Kidney epithelial cell (primary cell): ENCODE measurements at regions not wholly inside any gene's neighbourhood (a gene's known extent, or its start where the extent isn't known, plus 50 kb on each side); places are given as distances from the start of the nearest gene placed in this dataset.

Experiments used
- DNase-seq: peaks from one replicate; pipeline ENCODE4 v3.0.0-alpha.2; 2010; ENCODE audit warnings: low read depth
- H3K27me3 ChIP-seq: 2 replicates; pipeline ENCODE4 v1.6.0; 2011; ENCODE audit warnings: low read length; ENCODE audit not compliant: control insufficient read depth, insufficient read depth
- H3K36me3 ChIP-seq: 2 replicates; pipeline ENCODE4 v1.5.1; 2011; ENCODE audit warnings: low read length; ENCODE audit not compliant: control insufficient read depth, insufficient read depth
- H3K4me3 ChIP-seq: 2 replicates; pipeline ENCODE4 v1.5.1; 2011; ENCODE audit warnings: low read depth, mild to moderate bottlenecking, control low read depth, low read length
- TF ChIP-seq, protein P1 (sequence below): IDR thresholded peaks from 2 replicates; pipeline ENCODE4 v1.5.1; 2011; ENCODE audit warnings: mild to moderate bottlenecking, moderate library complexity, low read length, control low read depth, inconsistent platforms; ENCODE audit not compliant: insufficient read depth, poor library complexity, severe bottlenecking

DNA sequence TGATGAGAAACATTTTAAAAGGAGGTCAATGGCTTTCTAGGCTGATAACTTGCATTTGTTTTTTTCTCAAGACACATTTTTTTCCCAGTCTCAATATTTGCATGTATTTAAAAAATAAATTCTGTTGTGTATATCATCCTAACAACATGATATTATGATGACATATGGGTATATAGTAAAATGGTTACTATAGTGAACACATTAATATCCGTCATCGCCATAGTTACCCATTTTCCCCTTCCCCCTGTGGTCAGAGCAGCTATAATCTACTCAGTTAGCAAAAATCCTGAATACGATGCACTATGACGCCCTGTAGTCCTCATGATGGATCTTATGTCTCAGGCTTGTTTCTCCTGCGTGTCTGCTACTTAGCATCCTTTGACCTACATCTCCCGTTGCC is 60.9 kb upstream of the ZPBP start:
- no peak overlapping the region for H3K4me3 ChIP-seq
- no peak for DNase-seq
- TF ChIP-seq, protein P1, sequence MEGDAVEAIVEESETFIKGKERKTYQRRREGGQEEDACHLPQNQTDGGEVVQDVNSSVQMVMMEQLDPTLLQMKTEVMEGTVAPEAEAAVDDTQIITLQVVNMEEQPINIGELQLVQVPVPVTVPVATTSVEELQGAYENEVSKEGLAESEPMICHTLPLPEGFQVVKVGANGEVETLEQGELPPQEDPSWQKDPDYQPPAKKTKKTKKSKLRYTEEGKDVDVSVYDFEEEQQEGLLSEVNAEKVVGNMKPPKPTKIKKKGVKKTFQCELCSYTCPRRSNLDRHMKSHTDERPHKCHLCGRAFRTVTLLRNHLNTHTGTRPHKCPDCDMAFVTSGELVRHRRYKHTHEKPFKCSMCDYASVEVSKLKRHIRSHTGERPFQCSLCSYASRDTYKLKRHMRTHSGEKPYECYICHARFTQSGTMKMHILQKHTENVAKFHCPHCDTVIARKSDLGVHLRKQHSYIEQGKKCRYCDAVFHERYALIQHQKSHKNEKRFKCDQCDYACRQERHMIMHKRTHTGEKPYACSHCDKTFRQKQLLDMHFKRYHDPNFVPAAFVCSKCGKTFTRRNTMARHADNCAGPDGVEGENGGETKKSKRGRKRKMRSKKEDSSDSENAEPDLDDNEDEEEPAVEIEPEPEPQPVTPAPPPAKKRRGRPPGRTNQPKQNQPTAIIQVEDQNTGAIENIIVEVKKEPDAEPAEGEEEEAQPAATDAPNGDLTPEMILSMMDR: no peak

GRCh38 chr7:50153148-50153547 is 60.1 kb upstream of the ZPBP start:
- no peaks in the 10 kb centered on the region for H3K36me3 ChIP-seq
- TF ChIP-seq, protein P1: no peak
- no peak overlapping the region for H3K4me3 ChIP-seq
- DNase-seq: no peak
- H3K27me3 ChIP-seq: no peaks in the 10 kb centered on the region

More for the DNA sequence above, 60.9 kb upstream of the ZPBP start:
- Histone ChIP-seq H3K36me3 (no peaks in the 10 kb centered on the region), H3K27me3 (no peaks in the 10 kb centered on the region)

- Histone ChIP-seq H3K36me3 (no peaks in the 10 kb centered on the region), H3K27me3 (no peaks in the 10 kb centered on the region), H3K4me3 (no peak overlapping the region)
- TF ChIP-seq, protein P1: no peak
- DNase-seq: no peak
These were observed 59.4 kb upstream of the ZPBP start for GRCh38 chr7:50152486-50152885.

DNA sequence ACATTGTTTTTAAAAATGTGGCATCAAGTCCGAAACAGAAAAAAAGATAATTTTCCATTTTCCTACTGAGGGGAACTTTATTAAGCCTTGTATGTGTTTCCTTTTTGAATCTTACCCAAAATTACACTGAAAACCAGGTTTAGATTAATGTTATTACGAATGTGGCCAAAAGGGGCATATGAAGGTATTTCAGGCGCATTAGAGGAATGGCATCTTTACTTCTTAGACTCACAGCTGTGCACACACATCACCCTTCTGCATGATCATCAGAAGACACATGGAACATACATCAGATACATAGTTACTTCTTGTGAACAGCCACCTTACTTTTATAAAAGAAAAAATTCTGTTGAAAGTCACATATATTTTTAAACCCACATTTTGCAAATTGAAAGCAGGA is 58.6 kb upstream of the ZPBP start:
- DNase-seq: no peak
- Histone ChIP-seq H3K27me3 (no peaks in the 10 kb centered on the region), H3K36me3 (no peaks in the 10 kb centered on the region), H3K4me3 (no peak overlapping the region)
- TF ChIP-seq, protein P1: no peak

DNA sequence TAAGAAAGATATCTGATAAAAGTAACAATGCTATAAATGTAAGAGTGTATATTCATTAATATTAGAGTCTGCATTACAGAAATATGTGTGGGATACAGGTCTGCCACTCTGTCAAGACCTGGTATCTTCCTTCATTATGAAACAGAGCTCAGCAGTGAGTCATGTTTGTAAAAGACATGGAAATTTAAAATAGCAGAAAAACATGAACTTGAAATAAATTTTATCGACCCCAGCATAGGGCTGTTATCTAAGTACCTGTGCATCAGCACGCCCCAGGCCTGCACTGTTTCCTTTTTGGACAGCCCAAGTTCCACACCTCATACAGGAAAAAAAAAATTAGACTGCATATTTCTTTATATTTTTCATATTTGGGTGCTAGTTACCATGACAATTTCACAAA is 58.0 kb upstream of the ZPBP start:
- no peaks in the 10 kb centered on the region for H3K36me3 ChIP-seq
- H3K4me3 ChIP-seq: no peak overlapping the region
- no peak for DNase-seq
- TF ChIP-seq, protein P1: no peak
- H3K27me3 ChIP-seq: no peaks in the 10 kb centered on the region

DNA sequence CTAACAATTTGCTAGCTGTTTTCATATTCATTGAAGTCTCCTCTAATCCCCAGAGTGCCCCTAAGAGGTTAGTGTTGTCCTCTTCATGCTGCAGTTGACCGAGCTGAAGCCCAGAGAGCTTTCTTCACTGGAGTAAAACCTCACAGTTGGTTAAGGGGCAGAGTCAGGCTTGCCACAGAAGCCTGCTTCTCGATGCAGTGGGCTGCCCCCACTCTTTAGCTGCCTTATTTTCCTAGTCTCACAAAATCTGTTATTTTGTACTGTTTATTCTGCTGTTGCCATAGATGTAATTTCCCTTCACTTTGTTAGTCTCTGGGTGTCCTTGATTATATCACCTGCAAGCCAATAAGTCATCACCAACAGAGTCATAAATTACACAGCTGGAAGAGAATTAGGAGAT is 56.3 kb upstream of the ZPBP start:
- no peak overlapping the region for H3K4me3 ChIP-seq
- TF ChIP-seq, protein P1: no peak
- DNase-seq: no peak
- no peaks in the 10 kb centered on the region for H3K27me3 ChIP-seq
- no peaks in the 10 kb centered on the region for H3K36me3 ChIP-seq
